ENCODE measurements at regions not wholly inside any gene's neighbourhood (a gene's known extent, or its start where the extent isn't known, plus 50 kb on each side); places are given as distances from the start of the nearest gene placed in this dataset.

- H3K9ac ChIP-seq (ENCODE audit: insufficient read depth, low read length, poor library complexity, severe bottlenecking), result no peak overlapping the region
- no peaks in the 10 kb centered on the region for H3K9me3 ChIP-seq (replicated peaks in 1 of 2; ENCODE audit: control insufficient read depth in 1 of 2, insufficient read depth in 1 of 2, low read length in 2 of 2)
- Mint-ChIP-seq H3K4me1 (no peaks in the 10 kb centered on the region), H3K4me3 (no peak overlapping the region), H3K36me3 (no peaks in the 10 kb centered on the region), H3K9me3 (peaks cover 0 to 5% (median 2%) of the 10 kb centered on the region in 7 donors), H3K27me3 (ENCODE audit: low read depth in 3 of 3) (peaks cover 1 to 5% (median 3%) of the 10 kb centered on the region in 3 donors), H3K27ac (no peak overlapping the region)
- intact Hi-C loops (cut with micrococcal nuclease), result no loop called here
- H3K36me3 ChIP-seq (replicated peaks in 1 of 2; ENCODE audit: control insufficient read depth in 1 of 2, insufficient read depth in 2 of 2, low read length in 2 of 2), result no peaks in the 10 kb centered on the region
- H4K20me1 ChIP-seq (ENCODE audit: insufficient read depth, low read length), result no peaks in the 10 kb centered on the region
- H3K79me2 ChIP-seq (ENCODE audit: insufficient read depth, low read length), result no peaks in the 10 kb centered on the region
- no peak overlapping the region for H2AFZ ChIP-seq (ENCODE audit: insufficient read depth, low read depth, low read length, poor library complexity, severe bottlenecking)
- no peak overlapping the region for H3K4me2 ChIP-seq (replicated peaks; ENCODE audit: extremely low read depth, low read length, poor library complexity, severe bottlenecking)
- H3K4me3 ChIP-seq (replicated peaks in 1 of 3; ENCODE audit: low read depth in 2 of 3, low read length in 3 of 3), result no peak overlapping the region
- no peak overlapping the region for H3K27ac ChIP-seq (ENCODE audit: low read depth in 1 of 2, low read length in 2 of 2)
- TF ChIP-seq CTCF (IDR thresholded peaks at IDR 0.05), result no peak
- WGBS (ENCODE audit: insufficient coverage), result no CpG with 5 or more reads among the region's 2 CpGs
- DNase-seq, result no peak
- H3K27me3 ChIP-seq (ENCODE audit: control insufficient read depth in 2 of 2, insufficient read depth in 2 of 2, low read length in 2 of 2), result no peaks in the 10 kb centered on the region
- H3K4me1 ChIP-seq (ENCODE audit: control insufficient read depth in 1 of 2, insufficient read depth in 2 of 2, low read length in 2 of 2), result no peaks in the 10 kb centered on the region
Measured at GRCh38 chr1:112253366-112253765, 142.6 kb upstream of the CTTNBP2NL start.

- H3K27me3 Mint-ChIP-seq (ENCODE audit: low read depth in 3 of 3), result peaks cover 1 to 3% (median 3%) of the 10 kb centered on the region in 3 donors
- Histone ChIP-seq H3K4me2 (replicated peaks; ENCODE audit: extremely low read depth, low read length, poor library complexity, severe bottlenecking) (no peak overlapping the region), H3K79me2 (ENCODE audit: insufficient read depth, low read length) (no peaks in the 10 kb centered on the region), H3K27ac (ENCODE audit: low read depth in 1 of 2, low read length in 2 of 2) (no peak overlapping the region), H4K20me1 (ENCODE audit: insufficient read depth, low read length) (no peaks in the 10 kb centered on the region), H2AFZ (ENCODE audit: insufficient read depth, low read depth, low read length, poor library complexity, severe bottlenecking) (no peak overlapping the region), H3K4me1 (ENCODE audit: control insufficient read depth in 1 of 2, insufficient read depth in 2 of 2, low read length in 2 of 2) (no peaks in the 10 kb centered on the region), H3K9me3 (replicated peaks in 1 of 2; ENCODE audit: control insufficient read depth in 1 of 2, insufficient read depth in 1 of 2, low read length in 2 of 2) (no peaks in the 10 kb centered on the region), H3K36me3 (replicated peaks in 1 of 2; ENCODE audit: control insufficient read depth in 1 of 2, insufficient read depth in 2 of 2, low read length in 2 of 2) (no peaks in the 10 kb centered on the region), H3K4me3 (replicated peaks in 1 of 3; ENCODE audit: low read depth in 2 of 3, low read length in 3 of 3) (no peak overlapping the region), H3K9ac (ENCODE audit: insufficient read depth, low read length, poor library complexity, severe bottlenecking) (no peak overlapping the region), H3K27me3 (ENCODE audit: control insufficient read depth in 2 of 2, insufficient read depth in 2 of 2, low read length in 2 of 2) (no peaks in the 10 kb centered on the region)
- H3K4me3 Mint-ChIP-seq, result no peak overlapping the region
- TF ChIP-seq CTCF (IDR thresholded peaks at IDR 0.05), result no peak
- no peak for DNase-seq
- intact Hi-C loops (cut with micrococcal nuclease), result no loop called here
- WGBS (ENCODE audit: insufficient coverage), result 100% methylated on average over 1 of the region's 1 CpG
- H3K9me3 Mint-ChIP-seq, result peaks cover 0 to 5% (median 2%) of the 10 kb centered on the region in 7 donors
- H3K4me1 Mint-ChIP-seq, result no peaks in the 10 kb centered on the region
- H3K36me3 Mint-ChIP-seq, result no peaks in the 10 kb centered on the region
- no peak overlapping the region for H3K27ac Mint-ChIP-seq
Measured at GRCh38 chr1:112255080-112255479, 140.9 kb upstream of the CTTNBP2NL start.

Data from CD14-positive monocyte (primary cell).